GM12878 (cell line): ENCODE measurements at regions not wholly inside any gene's neighbourhood (a gene's known extent, or its start where the extent isn't known, plus 50 kb on each side); places are given as distances from the start of the nearest gene placed in this dataset.

Source experiments
- CTCF ChIP-seq, 3 experiments: IDR thresholded peaks in 2 of 3; conservative IDR thresholded peaks in 1 of 3; 2 replicates each; pipeline ENCODE4 v1.5.1; 2011; ENCODE audit warnings: low read depth in 3 of 3, low read length in 3 of 3, mild to moderate bottlenecking in 3 of 3, control low read depth in 2 of 3, moderate library complexity in 2 of 3, inconsistent platforms in 1 of 3, mixed read lengths in 1 of 3; ENCODE audit not compliant: control insufficient read depth in 2 of 3, insufficient read depth in 1 of 3; ENCODE audit errors: extremely low read depth in 1 of 3
- DPF2 ChIP-seq: fragments of 450-650 bp; IDR thresholded peaks from 2 replicates; pipeline ENCODE4 v1.6.1; 2017; ENCODE audit warnings: mild to moderate bottlenecking
- NR2C2 ChIP-seq: IDR thresholded peaks from 2 replicates; pipeline ENCODE4 v1.6.1; 2011; ENCODE audit warnings: borderline replicate concordance, low read depth; ENCODE audit not compliant: control insufficient read depth, insufficient read length
- POLR2A ChIP-seq: IDR thresholded peaks from 2 replicates; pipeline ENCODE4 v1.6.1; 2011; ENCODE audit warnings: low read depth, mild to moderate bottlenecking, low read length
- POLR2AphosphoS5 ChIP-seq: IDR thresholded peaks from 2 replicates; pipeline ENCODE4 v1.6.1; 2011; ENCODE audit warnings: mild to moderate bottlenecking, low read length, inconsistent platforms
- RBBP5 ChIP-seq: fragments of 200-600 bp; sonication (generic); conservative IDR thresholded peaks from 2 replicates; pipeline ENCODE4 v1.6.1; 2016
- REST ChIP-seq: IDR thresholded peaks from 2 replicates; pipeline ENCODE4 v1.6.1; 2012; ENCODE audit warnings: mild to moderate bottlenecking, low read depth, low read length
- SUZ12 ChIP-seq: fragments of 200-600 bp; sonication (generic); IDR thresholded peaks from one replicate; pipeline ENCODE4 v1.6.1; 2018; ENCODE audit warnings: antibody characterized with exemption, mild to moderate bottlenecking; ENCODE audit not compliant: unreplicated experiment
- TAF1 ChIP-seq: IDR thresholded peaks from 2 replicates; pipeline ENCODE4 v1.6.1; 2011; ENCODE audit warnings: mild to moderate bottlenecking, low read depth, low read length, borderline replicate concordance
- TF ChIP-seq, protein P1 (sequence below): fragments of 450-650 bp; formaldehyde crosslinking; IDR thresholded peaks from 2 replicates; pipeline ENCODE4 v1.4.0; 2022; ENCODE audit warnings: mild to moderate bottlenecking, moderate library complexity
- TF ChIP-seq, protein P2 (sequence below): IDR thresholded peaks from 2 replicates; pipeline ENCODE4 v1.6.1; 2012; ENCODE audit warnings: low read length, inconsistent platforms

GRCh38 chr3:124552224-124552623, 178.0 kb upstream of the UMPS start:
- TF ChIP-seq RBBP5, result no peak
- TF ChIP-seq DPF2, result no peak
- no peak for TF ChIP-seq NR2C2
- TF ChIP-seq CTCF (IDR thresholded peaks at IDR 0.05 in 2 of 3, conservative IDR thresholded peaks at IDR 0.05 in 1 of 3; ENCODE audit: control insufficient read depth in 2 of 3, extremely low read depth in 1 of 3, insufficient read depth in 1 of 3, low read depth in 3 of 3, low read length in 3 of 3), result no peak
- TF ChIP-seq TAF1, result no peak
- no peak for TF ChIP-seq POLR2A
- TF ChIP-seq POLR2AphosphoS5, result no peak
- TF ChIP-seq, protein P1, sequence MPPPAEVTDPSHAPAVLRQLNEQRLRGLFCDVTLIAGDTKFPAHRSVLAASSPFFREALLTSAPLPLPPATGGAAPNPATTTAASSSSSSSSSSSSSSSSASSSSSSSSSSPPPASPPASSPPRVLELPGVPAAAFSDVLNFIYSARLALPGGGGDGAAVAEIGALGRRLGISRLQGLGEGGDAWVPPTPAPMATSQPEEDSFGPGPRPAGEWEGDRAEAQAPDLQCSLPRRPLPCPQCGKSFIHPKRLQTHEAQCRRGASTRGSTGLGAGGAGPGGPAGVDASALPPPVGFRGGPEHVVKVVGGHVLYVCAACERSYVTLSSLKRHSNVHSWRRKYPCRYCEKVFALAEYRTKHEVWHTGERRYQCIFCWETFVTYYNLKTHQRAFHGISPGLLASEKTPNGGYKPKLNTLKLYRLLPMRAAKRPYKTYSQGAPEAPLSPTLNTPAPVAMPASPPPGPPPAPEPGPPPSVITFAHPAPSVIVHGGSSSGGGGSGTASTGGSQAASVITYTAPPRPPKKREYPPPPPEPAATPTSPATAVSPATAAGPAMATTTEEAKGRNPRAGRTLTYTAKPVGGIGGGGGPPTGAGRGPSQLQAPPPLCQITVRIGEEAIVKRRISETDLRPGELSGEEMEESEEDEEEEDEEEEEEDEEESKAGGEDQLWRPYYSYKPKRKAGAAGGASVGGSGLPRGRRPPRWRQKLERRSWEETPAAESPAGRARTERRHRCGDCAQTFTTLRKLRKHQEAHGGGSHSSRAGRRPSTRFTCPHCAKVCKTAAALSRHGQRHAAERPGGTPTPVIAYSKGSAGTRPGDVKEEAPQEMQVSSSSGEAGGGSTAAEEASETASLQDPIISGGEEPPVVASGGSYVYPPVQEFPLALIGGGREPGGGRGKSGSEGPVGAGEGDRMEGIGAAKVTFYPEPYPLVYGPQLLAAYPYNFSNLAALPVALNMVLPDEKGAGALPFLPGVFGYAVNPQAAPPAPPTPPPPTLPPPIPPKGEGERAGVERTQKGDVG (CRISPR knock-in tag), result no peak
- TF ChIP-seq, protein P2, sequence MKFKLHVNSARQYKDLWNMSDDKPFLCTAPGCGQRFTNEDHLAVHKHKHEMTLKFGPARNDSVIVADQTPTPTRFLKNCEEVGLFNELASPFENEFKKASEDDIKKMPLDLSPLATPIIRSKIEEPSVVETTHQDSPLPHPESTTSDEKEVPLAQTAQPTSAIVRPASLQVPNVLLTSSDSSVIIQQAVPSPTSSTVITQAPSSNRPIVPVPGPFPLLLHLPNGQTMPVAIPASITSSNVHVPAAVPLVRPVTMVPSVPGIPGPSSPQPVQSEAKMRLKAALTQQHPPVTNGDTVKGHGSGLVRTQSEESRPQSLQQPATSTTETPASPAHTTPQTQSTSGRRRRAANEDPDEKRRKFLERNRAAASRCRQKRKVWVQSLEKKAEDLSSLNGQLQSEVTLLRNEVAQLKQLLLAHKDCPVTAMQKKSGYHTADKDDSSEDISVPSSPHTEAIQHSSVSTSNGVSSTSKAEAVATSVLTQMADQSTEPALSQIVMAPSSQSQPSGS, result no peak
- TF ChIP-seq SUZ12, result no peak
- no peak for TF ChIP-seq REST
